ENCODE measurements at regions not wholly inside any gene's neighbourhood (a gene's known extent, or its start where the extent isn't known, plus 50 kb on each side); places are given as distances from the start of the nearest gene placed in this dataset.
"Not testable (repeated sequence)": the region's sequence is repeated elsewhere in the genome, so short reads cannot be mapped to it uniquely, and the experiment has no call there.

DNA sequence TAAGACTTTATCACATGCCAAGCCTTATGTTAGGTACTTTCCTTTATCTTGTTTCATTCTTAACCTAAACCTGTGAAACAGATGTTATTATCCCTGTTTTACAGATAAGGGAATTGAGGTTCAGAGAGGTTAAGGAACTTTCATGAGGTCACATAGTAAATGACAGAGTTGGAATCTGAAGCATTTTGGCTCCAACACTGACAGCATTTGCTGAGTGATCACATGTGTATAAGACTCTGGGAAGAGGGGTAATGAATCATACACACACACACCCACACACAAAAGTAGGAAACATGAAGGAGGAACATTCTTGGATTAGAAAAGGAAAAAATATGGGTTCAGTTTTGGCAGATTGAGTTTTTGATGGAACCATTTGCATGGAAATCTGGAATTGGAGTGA is 212.5 kb downstream of the GJA1 start:
- no peak for DNase-seq

DNA sequence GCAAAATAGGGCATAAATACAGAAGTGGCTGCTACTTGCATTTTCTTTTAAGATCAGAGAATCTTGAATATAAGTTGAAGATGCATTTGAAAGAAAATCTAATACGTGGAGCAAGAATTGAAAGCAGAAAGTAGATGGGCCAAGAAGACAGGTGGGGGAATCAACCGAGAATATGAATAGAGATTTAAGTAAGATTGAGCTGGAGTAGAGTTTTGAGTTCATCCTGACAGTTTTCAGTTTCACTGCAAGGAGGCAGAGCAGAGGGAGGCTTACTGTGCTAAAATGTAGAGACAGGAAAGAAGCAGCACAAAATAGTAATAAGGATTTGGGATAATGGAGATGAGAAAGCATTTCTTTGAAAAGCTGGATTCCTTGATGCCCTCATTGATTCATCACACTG is 214.5 kb downstream of the GJA1 start:
- DNase-seq = no peak

DNA sequence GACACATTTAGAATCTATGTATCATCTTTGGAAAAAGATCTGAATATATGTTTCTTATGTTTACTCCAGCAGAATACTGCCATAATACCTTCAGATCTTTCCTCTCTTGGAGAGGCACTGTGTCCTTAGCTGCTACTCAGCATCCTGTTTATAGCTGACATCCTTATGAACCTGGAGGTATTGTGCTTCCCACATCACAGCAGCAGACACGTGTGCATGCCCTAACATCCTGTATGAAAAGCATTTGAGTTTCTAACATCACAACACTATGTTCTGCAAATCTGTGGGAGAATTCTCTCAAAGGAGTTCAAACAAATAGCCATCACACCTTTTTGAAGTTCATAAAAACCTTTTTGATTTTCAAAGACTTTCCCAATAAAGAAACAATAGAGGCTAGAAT is 216.0 kb downstream of the GJA1 start:
- DNase-seq = no peak

DNA sequence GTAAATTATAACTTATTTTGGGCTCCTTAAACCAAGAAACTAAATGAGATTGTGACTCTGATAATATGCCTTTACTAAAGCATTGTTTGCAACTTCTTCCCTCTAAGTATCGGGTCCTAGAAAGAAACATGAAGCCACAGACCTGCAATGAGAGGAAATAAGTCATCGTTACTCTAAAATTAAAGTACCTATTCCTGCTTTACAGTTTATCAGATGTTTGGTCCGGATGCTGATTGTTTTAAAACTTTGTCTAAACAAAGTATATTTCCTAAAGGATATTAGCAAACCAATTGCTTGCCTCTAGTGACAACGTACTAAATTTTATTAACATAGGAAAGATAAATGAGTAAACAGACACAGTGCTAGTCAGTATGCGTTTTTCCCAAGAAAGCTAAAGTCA is 216.8 kb downstream of the GJA1 start:
- no peak for DNase-seq

DNA sequence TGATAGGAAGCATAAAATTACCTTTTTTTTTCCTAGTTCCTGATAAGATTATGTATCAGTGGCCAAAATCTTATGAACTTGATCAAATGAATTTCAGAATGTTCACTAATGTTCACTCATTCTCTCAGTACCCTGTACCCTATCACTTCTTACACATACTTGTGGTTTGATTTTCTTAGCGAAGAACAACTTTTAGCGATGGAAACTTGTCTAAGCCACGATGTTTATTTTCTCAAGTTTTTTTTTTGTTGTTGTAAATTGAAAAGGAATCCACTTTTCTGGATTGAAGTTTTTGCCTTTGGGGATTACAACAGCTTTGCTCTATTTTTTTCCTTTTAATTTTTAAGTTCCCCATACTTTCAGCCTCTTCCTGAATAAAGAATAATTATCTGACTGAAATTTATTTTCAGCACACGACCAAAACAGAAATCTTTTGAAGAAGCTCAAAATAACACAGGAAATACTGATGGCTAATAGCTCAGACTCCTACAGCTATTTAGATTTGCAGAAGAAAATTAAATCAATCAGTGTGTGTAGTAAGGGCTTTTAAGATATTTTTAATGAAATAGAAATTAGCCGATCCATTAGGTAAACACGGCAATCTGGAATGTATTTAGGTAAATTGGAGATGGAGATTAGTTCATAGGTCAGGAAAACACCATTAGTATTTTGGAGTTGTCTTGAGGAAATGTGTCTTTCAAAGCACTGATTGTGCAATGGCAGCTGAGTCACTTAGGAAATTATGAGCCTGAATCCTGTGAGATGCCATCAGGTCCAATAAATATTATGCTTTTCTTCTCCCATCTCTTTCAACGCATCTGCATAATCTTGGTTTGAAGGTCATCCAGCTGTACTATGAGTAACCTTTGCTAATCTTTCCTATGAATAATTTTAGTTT is 217.5 kb downstream of the GJA1 start:
- no peak for DNase-seq

DNA sequence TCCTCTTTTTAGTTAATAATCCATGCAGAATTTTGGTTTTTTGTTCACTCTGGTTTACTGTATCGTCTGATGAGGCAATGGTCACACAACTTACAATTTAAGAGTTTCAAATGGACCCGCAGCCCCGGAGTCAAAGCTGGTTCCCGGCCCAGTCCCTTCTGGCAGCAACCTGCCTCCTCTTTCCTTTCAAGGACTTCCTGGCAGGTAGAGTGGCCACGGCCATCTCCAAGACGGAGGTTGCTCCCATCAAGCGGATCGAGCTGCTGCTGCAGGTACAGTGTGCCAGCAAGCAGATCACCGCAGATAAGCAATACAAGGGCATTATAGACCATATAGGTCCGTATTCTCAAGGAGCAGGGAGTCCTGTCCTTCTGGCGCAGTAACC is 218.2 kb downstream of the GJA1 start:
- DNase-seq = no peak

DNA sequence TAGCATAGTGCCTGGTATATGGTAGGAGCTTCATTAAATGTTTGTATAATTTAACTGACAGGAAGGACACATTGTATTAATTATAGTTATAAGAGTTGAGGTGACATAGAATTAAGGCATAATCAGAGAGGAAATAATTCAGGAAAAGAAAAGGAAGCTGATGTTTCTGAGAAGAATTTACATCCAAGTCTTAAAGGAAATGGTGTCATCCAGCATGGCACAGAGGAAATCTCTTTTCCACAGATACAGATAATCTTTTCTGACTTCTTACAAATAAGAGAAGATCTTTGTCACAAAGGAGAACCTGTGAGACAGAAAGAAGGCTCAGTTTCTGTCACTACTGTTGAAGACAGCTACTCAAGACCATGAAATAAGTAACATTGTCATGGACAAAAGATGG is 222.5 kb downstream of the GJA1 start:
- no peak for DNase-seq

DNA sequence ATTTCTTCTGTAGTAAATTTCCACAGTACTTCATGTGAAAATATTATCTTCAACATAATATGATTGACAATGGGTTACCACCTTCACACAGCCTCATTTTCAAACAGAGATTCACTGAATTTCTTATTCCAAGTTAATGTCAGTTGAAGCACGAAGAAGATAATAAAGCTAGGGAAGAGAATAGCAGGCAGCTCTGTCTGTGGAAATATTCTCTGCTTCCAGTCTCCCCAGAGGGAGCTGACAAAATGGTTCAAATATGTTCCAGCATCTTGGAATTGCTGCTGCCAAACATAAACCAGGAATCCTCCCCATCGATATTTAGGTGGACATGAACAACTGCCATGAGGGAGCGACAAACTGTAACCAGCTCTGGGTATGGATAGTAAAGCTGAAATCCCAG is 224.8 kb downstream of the GJA1 start:
- DNase-seq = no peak

DNA sequence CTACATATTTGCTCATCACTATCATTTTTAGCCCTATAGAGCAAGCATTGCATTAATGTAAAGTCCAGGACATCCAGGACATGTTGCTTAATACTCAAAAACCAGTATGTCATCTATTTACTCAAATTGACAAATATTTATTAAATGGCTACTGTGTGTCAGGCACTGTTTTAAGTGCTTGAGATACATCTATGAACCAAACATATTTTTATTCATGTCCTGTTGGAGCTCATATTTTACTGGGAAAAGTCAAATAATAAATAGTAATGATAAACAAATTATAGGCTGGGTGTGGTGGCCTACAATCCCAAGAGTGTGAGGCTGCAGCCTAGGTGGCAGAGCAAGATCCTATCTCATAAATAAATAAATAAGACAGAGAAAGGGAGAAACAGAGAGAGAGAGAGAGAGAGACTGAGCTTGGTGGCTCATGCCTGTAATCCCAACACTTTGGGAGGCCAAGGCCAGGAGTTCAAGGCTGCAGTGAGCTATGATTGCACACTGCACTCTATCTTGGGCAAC is 227.9 kb downstream of the GJA1 start:
- DNase-seq = no peak

DNA sequence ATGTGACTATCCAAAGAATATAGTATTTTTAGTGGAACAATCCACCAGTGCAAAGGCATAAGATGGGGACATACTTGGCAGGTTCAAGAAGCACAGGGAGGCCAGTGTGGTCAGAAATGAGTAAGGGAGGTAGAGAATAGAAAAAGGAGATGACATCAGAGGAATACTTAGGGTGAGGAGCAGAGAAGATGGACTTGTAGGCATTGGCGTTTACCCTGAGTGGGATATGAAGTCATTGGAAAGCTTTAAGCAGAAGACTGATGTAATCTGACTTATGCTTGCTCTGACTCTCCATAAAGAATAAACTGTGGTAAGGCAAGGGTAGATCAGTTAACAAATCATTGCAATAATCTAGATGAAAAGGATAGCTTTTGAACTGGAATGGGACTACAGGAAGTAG is 228.7 kb downstream of the GJA1 start:
- no peak for DNase-seq

DNA sequence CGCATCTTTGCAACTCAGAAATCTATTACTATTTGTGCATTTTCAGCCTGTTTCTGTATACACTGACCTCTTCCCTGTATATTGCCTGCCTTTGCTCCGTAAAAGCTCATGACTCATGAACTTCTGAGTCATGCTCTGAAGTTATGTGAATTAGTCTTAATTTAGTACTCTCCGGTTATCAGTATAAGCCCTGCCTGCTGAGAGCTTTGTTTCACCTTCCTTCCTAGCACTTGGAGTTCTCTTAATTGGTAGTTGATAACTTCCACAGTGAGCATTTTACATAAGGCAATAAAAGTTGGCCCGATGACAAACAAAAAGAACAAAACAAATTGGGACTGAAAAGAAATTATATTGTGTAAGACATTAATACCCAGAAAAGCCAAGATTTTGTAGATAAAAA is 231.4 kb downstream of the GJA1 start:
- DNase-seq = no peak

DNA sequence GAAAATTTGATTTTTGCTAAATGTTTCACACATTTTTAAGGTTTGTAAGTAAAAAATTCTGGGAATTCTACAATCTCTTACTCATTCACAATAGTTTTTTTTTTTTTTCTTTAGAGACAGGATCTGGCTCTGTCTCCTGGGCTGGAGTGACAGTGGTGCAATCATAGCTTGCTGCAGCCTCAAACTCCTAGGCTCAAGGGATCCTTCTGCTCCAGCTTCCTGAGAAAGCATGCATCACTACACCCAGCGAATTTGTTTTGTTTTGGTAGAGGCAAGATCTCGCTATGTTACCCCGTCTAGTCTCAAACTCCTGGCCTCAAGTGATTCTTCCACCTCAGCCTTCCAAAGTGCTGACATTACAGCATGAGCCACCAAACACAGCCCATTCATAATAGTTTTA is 232.8 kb downstream of the GJA1 start:
- no peak for DNase-seq

DNA sequence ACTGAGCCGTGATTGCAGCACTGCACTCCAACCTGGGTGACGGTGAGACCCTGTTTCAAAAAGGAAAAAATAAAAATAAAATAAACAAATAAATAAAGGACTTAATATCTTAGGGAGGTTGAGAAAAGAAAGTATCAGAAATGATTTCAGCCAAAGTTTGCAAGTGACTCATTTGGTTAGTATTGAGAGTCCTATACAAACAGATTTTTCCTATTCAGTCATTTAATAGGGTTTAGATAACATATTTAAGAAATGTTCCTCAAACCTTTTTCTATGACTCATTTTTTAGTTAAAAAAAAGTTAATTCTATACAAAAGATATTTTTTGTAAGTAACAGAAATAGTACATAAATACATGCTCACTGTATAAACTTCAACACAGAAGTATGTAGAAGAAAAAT is 235.1 kb downstream of the GJA1 start:
- no peak for DNase-seq

DNA sequence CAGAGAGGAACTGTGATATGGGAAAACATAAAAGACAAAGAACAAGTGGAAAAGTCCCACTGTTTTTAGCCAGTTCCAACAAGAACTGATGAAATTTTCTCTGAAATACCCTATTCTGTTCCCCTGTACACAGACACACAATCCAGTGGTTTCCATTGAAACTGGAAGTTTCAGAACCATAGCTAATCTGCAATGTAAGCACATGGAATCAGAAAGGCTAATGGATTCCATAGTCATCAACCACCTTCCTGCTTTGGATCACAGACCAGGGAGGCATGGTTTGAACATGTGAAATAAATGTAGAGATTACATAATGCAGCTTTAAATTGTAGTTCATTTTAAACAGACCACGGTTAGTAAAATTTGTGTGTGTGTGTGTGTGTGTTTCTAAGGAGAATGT is 242.1 kb downstream of the GJA1 start:
- no peak for DNase-seq

DNA sequence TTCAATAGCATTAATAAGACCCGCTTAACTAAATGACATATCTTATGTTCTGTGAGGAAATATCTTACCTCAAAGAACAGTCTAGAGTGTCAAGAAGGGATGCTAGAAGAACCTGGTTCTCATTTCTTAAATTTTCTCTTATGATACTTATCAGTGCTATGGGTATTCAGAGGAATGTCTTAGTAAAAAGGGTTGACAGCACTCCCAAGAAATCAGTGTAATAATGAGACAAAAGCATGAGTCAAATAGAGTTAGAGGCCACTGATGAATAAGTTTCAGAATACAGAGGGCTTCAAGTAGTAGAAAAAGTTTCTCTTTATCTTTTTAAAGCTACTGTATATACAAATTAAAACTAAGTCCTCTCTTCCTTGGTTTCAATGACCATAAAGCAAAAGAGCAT is 242.8 kb downstream of the GJA1 start:
- no peak for DNase-seq

DNA sequence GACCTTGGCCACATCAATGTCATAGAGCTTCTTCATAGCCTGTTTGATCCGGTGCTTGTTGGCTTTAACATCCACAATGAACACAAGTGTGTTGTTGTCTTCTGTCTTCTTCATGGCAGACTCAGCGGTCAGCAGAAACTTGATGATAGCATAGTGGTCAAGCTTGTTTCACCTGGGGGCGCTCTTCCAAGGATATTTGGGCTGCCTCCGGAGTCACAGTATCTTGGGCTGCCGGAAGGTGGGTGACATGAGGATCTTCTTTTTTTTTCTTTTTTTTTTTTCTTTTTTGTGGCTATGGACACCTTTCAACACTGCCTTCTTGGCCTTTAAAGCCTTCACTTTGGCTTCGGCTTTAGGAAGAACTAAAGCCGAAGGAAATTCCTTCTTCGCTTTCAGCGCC is 244.6 kb downstream of the GJA1 start:
- no peak for DNase-seq

DNA sequence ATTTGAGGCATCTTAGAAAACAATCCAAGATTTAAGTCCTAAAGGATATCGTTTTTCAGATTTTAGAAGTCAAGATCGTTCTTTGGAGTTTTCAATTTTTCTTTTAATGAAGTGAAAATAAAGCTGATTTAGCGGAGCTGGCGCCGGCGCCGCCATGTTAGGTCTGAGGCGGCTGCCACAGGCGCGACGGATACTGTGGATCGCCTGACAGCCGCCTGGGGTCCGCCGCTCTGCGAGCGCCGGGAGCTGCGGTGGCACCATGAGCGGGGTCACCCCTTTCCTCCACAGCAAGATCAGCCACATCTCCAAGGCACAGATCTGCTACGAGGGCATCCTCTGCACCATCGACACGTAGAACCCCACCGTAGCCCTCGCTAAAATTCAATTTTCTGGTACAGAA is 247.2 kb downstream of the GJA1 start:
- no peak for DNase-seq

DNA sequence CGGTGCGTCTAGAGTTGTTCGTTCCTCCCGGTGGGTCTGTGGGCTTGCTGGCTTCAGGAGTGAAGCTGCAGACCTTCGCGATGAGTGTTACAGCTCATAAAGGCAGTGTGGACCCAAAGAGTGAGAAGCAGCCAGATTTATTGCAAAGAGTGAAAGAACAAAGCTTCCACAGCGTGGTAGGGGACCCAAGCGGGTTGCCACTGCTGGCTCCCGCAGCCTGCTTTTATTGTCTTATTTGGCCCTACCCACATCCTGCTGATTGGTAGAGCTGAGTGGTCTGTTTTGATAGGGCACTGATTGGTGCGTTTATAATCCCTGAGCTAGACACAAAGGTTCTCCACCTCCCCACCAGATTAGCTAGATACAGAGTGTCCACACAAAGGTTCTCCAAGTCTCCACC is 250.4 kb downstream of the GJA1 start:
- not testable (repeated sequence) for DNase-seq

DNA sequence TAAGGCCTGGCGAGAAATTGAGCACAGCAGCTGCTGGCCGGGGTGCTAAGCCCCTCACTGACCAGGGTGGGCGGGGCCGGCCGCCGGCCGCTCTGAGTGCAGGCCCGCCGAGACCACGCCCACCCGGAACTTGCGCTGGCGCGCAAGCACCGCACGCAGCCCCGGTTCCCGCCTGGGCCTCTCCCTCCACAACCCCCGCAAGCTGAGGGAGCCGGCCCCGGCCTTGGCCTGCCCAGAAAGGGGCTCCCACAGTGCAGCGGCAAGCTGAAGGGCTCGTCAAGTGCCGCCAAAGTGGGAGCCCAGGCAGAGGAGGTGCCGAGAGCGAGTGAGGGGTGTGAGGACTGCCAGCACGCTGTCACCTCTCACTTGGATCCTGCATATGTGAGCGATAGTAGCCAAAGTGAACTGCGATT is 251.2 kb downstream of the GJA1 start:
- DNase-seq = no peak

DNA sequence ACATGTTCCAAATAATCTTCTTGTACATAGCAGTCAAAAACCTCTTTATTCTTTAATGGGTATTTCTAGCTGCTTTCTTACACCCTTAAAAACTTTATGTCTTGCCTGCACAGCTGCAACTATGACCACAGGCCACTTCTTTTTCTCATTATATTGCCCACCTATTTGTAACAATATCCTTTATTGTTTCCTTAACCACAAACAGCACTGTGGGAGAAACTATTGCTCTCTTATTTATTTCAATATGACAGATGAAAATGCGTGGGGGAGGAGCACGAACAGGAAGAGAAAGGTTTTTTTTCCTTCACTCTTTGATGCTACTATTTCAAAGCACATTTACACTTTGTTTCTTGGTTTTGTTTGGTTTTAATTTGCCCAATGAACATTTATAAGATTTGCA is 253.5 kb downstream of the GJA1 start:
- no peak for DNase-seq

DNA sequence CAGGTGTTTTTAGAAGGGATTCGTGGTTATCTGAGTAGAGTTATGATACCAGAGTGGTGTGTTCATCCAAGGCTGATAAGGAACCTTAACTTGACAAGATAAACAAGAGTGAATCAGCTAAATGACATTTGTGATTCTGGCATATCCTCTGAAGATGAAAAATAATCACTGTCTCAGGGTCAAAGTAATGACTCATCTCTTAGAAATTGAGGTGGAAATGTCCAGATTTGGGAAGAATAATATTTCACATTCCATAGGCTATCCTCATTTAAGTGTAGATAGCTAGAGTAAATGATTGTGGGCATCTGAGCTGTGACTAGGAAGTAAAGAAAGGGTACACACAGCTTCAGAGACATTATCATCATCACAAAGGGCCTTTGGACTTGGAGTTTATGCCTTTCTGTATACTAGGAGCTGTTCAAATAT is 255.7 kb downstream of the GJA1 start:
- DNase-seq = no peak

DNA sequence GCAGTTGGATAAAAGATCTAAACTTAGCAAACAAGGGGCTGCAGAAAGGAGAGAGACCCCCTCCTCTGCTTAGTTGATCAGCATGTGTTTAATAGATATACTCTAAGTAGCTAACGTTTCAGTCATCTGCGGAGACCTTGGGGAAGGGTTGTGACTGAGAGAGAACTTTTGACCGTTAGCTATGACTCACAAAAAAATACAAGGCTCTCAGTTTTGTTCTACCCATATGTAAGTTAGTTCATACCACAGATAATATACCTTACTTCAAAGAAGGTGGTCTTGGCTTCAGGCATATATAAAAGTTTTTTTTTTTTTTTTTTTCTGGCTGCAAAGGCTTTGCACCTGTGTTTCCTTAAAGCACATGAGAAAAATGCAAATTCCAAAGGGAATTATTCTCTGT is 258.9 kb downstream of the GJA1 start:
- no peak for DNase-seq

DNA sequence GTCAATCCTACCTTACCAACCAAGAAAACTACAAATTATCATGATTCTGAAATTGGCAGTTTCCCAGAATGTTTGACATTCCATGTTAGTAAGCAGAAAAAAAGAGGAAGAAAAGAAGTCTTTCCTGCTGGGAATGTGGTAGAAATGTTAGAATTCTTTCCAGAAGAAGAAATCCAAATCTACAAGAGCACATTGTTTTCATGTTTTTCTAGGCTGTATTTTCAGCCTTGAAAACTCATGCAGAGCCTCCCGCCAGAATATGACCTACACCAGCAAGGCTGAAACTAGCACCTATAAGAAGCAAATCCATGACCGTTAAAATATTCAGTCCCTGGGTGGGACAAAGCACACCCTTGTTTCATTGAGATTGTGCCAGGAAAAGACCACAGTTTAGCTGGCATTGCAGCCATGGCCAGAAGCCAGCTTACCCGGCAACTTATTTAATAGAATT is 259.4 kb downstream of the GJA1 start:
- no peak for DNase-seq

DNA sequence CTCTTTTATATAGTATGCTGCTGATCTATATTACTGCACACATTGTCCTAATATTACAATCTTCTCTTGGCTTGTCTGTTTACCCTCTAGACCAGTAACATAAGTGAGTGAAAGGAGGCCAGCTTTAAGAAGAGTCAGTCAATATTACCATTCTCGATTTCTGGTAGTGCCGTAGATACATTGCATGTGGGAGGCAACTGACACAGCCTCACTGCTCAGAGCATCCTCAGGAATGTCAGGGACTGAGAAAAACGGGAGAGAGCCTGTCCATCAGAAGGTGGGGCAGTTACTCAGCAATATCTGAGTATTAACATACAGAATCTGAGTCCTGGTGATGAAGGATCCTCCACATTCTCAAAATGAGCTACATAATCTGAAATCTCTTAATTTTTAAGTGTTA is 259.9 kb downstream of the GJA1 start:
- no peak for DNase-seq

DNA sequence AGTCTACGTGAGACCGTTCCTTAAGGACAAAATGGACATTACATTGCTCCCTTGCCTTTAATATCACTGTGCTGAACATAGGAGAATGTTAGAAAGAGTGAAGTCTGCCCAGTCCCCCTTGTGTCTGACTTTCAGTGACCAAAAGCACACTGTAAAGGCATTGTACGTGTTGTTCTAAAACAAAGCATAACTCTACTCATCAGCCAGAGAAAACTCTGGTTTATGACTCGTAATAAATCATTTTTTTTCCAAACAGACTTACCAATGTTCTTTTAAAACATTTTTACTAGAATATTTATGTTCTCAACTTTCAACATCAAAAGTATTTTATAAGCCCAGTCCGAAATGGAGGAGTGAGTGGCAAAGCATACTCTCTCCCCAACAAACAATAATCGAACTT is 262.5 kb downstream of the GJA1 start:
- DNase-seq = no peak

All from SHP77 treated with DMSO at 0.1 percent for 48 hours (cell line).